Esophagus muscularis mucosa (tissue), 4 donors: ENCODE measurements at regions not wholly inside any gene's neighbourhood (a gene's known extent, or its start where the extent isn't known, plus 50 kb on each side); places are given as distances from the start of the nearest gene placed in this dataset.

ENCODE experiments used
- EP300 ChIP-seq: sonication (generic); formaldehyde crosslinking; IDR thresholded peaks from one replicate; pipeline ENCODE4 v1.6.1; 2017; ENCODE audit warnings: antibody characterized with exemption
- POLR2A ChIP-seq: fragments of 450-650 bp; IDR thresholded peaks from one replicate; pipeline ENCODE4 v1.6.1; 2017; ENCODE audit warnings: antibody characterized with exemption, moderate library complexity, mild to moderate bottlenecking, low read depth
- POLR2AphosphoS5 ChIP-seq, 2 donors: sonication (generic); formaldehyde crosslinking; IDR thresholded peaks; one replicate each; pipeline ENCODE4 v1.6.1; 2017; ENCODE audit warnings: antibody characterized with exemption in 2 of 2
- TF ChIP-seq, protein P1 (sequence below), 3 experiments: fragments of 200-600 bp in 2 of 3; fragments of 450-650 bp in 1 of 3; sonication (generic) in 2 of 3; IDR thresholded peaks; one replicate each; pipeline ENCODE4 v1.5.1; 2017 to 2019; ENCODE audit warnings: antibody characterized with exemption in 3 of 3, mild to moderate bottlenecking in 2 of 3, moderate library complexity in 1 of 3

DNA sequence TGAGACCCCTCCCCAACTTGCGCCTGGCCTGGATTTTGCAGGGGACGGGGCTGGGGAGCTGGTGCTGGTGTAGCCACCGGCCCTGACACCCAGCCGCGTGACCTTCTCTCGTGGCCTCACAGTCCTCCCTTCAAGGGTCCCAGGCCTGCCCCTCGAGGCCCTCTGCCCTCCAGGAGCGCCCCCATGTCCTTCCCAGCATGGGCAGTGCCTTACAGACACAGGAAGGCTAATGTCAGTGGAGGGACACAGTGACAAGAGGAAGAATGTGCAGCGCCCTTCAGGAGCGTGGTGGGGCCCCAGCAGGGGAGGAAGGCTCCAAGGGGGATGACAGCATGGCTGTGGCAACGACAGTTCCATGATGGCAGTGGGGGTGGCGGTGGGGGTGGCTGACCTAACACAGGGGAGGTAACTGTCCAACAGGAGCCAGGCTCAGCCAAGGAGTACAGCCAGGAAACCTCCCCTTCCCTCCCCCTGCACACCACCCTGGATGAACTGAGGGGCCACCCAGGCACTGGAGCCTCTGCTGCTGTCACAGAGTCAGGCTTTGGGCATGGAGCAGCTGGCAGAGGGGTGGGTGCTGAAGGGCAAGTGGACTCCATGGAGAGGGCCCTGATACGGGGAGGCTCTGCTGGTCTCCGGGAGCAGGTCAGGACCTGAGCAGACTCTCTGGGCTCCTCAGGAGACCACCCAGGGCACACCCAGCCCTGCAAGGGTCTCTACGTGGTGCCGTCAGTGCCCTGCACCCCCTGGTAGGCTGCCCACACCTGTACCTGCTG lies 76.0 kb upstream of the RET start:
- no peak for TF ChIP-seq EP300
- TF ChIP-seq, protein P1, sequence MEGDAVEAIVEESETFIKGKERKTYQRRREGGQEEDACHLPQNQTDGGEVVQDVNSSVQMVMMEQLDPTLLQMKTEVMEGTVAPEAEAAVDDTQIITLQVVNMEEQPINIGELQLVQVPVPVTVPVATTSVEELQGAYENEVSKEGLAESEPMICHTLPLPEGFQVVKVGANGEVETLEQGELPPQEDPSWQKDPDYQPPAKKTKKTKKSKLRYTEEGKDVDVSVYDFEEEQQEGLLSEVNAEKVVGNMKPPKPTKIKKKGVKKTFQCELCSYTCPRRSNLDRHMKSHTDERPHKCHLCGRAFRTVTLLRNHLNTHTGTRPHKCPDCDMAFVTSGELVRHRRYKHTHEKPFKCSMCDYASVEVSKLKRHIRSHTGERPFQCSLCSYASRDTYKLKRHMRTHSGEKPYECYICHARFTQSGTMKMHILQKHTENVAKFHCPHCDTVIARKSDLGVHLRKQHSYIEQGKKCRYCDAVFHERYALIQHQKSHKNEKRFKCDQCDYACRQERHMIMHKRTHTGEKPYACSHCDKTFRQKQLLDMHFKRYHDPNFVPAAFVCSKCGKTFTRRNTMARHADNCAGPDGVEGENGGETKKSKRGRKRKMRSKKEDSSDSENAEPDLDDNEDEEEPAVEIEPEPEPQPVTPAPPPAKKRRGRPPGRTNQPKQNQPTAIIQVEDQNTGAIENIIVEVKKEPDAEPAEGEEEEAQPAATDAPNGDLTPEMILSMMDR (IDR thresholded peaks at IDR 0.05) = no peak
- no peak for TF ChIP-seq POLR2A
- no peak for TF ChIP-seq POLR2AphosphoS5 (IDR thresholded peaks at IDR 0.05)
